Esophagus muscularis mucosa (tissue), 3 donors: ENCODE measurements at regions not wholly inside any gene's neighbourhood (a gene's known extent, or its start where the extent isn't known, plus 50 kb on each side); places are given as distances from the start of the nearest gene placed in this dataset.

Source experiments
- CTCF ChIP-seq, 3 experiments: fragments of 200-600 bp in 2 of 3; fragments of 450-650 bp in 1 of 3; sonication (generic) in 2 of 3; IDR thresholded peaks; one replicate each; pipeline ENCODE4 v1.5.1; 2017 to 2019; ENCODE audit warnings: antibody characterized with exemption in 3 of 3, mild to moderate bottlenecking in 2 of 3, moderate library complexity in 1 of 3
- POLR2A ChIP-seq: fragments of 450-650 bp; IDR thresholded peaks from one replicate; pipeline ENCODE4 v1.6.1; 2017; ENCODE audit warnings: antibody characterized with exemption, moderate library complexity, mild to moderate bottlenecking, low read depth

- TF ChIP-seq CTCF (IDR thresholded peaks at IDR 0.05) = no peak
- TF ChIP-seq POLR2A = no peak
Measured at GRCh38 chr18:70442933-70443332, 154.1 kb downstream of the SOCS6 start.
